ENCODE measurements at regions not wholly inside any gene's neighbourhood (a gene's known extent, or its start where the extent isn't known, plus 50 kb on each side); places are given as distances from the start of the nearest gene placed in this dataset.

DNA sequence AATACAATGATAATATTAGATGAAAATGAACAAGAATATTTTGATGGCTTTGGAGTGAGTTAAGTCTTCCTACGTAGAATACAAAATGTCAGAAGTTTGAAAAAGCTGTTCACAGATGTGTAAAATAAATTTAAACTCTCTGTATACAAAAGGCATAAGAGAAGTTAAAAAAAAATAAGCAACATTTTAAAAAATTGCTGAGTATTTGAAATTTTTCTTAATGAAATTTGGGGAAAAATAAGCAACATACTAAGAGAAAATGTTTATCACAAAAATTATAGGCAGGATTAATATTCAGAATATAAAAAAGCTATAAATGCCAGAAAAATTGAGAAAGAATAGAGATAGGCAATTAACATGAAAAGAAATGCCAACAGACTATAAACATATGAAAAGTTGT lies 470.7 kb upstream of the TRPC7 start:
- no peak for TF ChIP-seq FOXM1 (IDR thresholded peaks at IDR 0.05; ENCODE audit: borderline replicate concordance)
- TF ChIP-seq FOXA1 (IDR thresholded peaks at IDR 0.05) = no peak
- no peak for TF ChIP-seq TARDBP (IDR thresholded peaks at IDR 0.05)
- TF ChIP-seq ZNF384 (IDR thresholded peaks at IDR 0.05) = no peak
- no peak for TF ChIP-seq SP1 (IDR thresholded peaks at IDR 0.05)
- TF ChIP-seq, protein P1, sequence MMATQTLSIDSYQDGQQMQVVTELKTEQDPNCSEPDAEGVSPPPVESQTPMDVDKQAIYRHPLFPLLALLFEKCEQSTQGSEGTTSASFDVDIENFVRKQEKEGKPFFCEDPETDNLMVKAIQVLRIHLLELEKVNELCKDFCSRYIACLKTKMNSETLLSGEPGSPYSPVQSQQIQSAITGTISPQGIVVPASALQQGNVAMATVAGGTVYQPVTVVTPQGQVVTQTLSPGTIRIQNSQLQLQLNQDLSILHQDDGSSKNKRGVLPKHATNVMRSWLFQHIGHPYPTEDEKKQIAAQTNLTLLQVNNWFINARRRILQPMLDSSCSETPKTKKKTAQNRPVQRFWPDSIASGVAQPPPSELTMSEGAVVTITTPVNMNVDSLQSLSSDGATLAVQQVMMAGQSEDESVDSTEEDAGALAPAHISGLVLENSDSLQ (IDR thresholded peaks at IDR 0.05) = no peak
- no peak for TF ChIP-seq CTBP1 (IDR thresholded peaks at IDR 0.05; ENCODE audit: borderline replicate concordance)
